ENCODE measurements at regions not wholly inside any gene's neighbourhood (a gene's known extent, or its start where the extent isn't known, plus 50 kb on each side); places are given as distances from the start of the nearest gene placed in this dataset.

- DNase-seq (ENCODE audit: low spot score) = no peak
Observed at GRCh38 chr13:29955137-29955650, 104.8 kb upstream of the UBL3 start.

- DNase-seq (ENCODE audit: low spot score) = no peak
Observed at GRCh38 chr13:29954082-29955028, 103.9 kb upstream of the UBL3 start.

GRCh38 chr13:29953542-29953941, 103.1 kb upstream of the UBL3 start:
- no peak for DNase-seq (ENCODE audit: low spot score)

GRCh38 chr13:29952245-29952644, 101.8 kb upstream of the UBL3 start:
- DNase-seq (ENCODE audit: low spot score) = no peak

- DNase-seq (ENCODE audit: low spot score) = no peak
Observed at GRCh38 chr13:29948791-29949190, 98.4 kb upstream of the UBL3 start.

- no peak for DNase-seq (ENCODE audit: low spot score)
Observed at GRCh38 chr13:29948244-29948643, 97.8 kb upstream of the UBL3 start.

- DNase-seq (ENCODE audit: low spot score) = no peak
Observed at GRCh38 chr13:29947839-29948238, 97.4 kb upstream of the UBL3 start.

GRCh38 chr13:29946093-29946492, 95.7 kb upstream of the UBL3 start:
- DNase-seq (ENCODE audit: low spot score) = no peak

GRCh38 chr13:29943686-29944085, 93.3 kb upstream of the UBL3 start:
- DNase-seq (ENCODE audit: low spot score) = no peak

- no peak for DNase-seq (ENCODE audit: low spot score)
Observed at GRCh38 chr13:29943273-29943672, 92.9 kb upstream of the UBL3 start.

- no peak for DNase-seq (ENCODE audit: low spot score)
Observed at GRCh38 chr13:29940715-29941114, 90.3 kb upstream of the UBL3 start.

GRCh38 chr13:29939158-29939557, 88.7 kb upstream of the UBL3 start:
- DNase-seq (ENCODE audit: low spot score) = no peak

GRCh38 chr13:29937841-29938240, 87.4 kb upstream of the UBL3 start:
- DNase-seq (ENCODE audit: low spot score) = no peak

GRCh38 chr13:29937379-29937778, 87.0 kb upstream of the UBL3 start:
- DNase-seq (ENCODE audit: low spot score) = no peak

- no peak for DNase-seq (ENCODE audit: low spot score)
Observed at GRCh38 chr13:29936956-29937355, 86.5 kb upstream of the UBL3 start.

GRCh38 chr13:29936051-29936813, 85.8 kb upstream of the UBL3 start:
- no peak for DNase-seq (ENCODE audit: low spot score)

GRCh38 chr13:29935309-29935981, 85.0 kb upstream of the UBL3 start:
- DNase-seq (ENCODE audit: low spot score) = no peak

GRCh38 chr13:29934531-29935308, 84.3 kb upstream of the UBL3 start:
- no peak for DNase-seq (ENCODE audit: low spot score)

- DNase-seq (ENCODE audit: low spot score) = no peak
Observed at GRCh38 chr13:29933401-29933800, 83.0 kb upstream of the UBL3 start.

GRCh38 chr13:29931696-29932095, 81.3 kb upstream of the UBL3 start:
- DNase-seq (ENCODE audit: low spot score) = no peak

GRCh38 chr13:29929062-29929847, 78.8 kb upstream of the UBL3 start:
- no peak for DNase-seq (ENCODE audit: low spot score)
